AG09319 (cell line): ENCODE measurements at regions not wholly inside any gene's neighbourhood (a gene's known extent, or its start where the extent isn't known, plus 50 kb on each side); places are given as distances from the start of the nearest gene placed in this dataset.

Experiments
- DNase-seq: peaks from one replicate; pipeline ENCODE4 v3.0.0-alpha.2; 2010; ENCODE audit warnings: low read depth; ENCODE audit errors: extremely low read depth
- CTCF ChIP-seq: IDR thresholded peaks from 2 replicates; pipeline ENCODE4 v1.5.1; 2011; ENCODE audit warnings: low read depth, mild to moderate bottlenecking, inconsistent platforms, low read length, moderate library complexity

- no peak for TF ChIP-seq CTCF
- DNase-seq = no peak
Measured at GRCh38 chr2:155689791-155690190, 642.7 kb downstream of the NR4A2 start.

GRCh38 chr2:155687181-155687580, 645.3 kb downstream of the NR4A2 start:
- TF ChIP-seq CTCF = no peak
- DNase-seq = no peak

- no peak for DNase-seq
- no peak for TF ChIP-seq CTCF
Measured at GRCh38 chr2:155679647-155680046, 652.9 kb downstream of the NR4A2 start.

- DNase-seq = no peak
- no peak for TF ChIP-seq CTCF
Measured at GRCh38 chr2:155675920-155676319, 656.6 kb downstream of the NR4A2 start.

- no peak for TF ChIP-seq CTCF
- no peak for DNase-seq
Measured at GRCh38 chr2:155665704-155666103, 666.8 kb downstream of the NR4A2 start.

GRCh38 chr2:155663265-155663664, 669.3 kb downstream of the NR4A2 start:
- TF ChIP-seq CTCF = no peak
- no peak for DNase-seq

GRCh38 chr2:155662224-155662623, 670.3 kb downstream of the NR4A2 start:
- no peak for TF ChIP-seq CTCF
- no peak for DNase-seq
